GM10266 (cell line): ENCODE measurements at regions not wholly inside any gene's neighbourhood (a gene's known extent, or its start where the extent isn't known, plus 50 kb on each side); places are given as distances from the start of the nearest gene placed in this dataset.

Experiments
- DNase-seq: peaks from one replicate; pipeline ENCODE4 v3.0.0; 2012; ENCODE audit errors: extremely low spot score
- CTCF ChIP-seq: IDR thresholded peaks from 2 replicates; pipeline ENCODE4 v1.5.1; 2012; ENCODE audit warnings: mild to moderate bottlenecking, low read depth; ENCODE audit not compliant: control insufficient read depth, insufficient read depth; ENCODE audit errors: missing control alignments

GRCh38 chr15:95096651-95097050, 865.3 kb downstream of the MCTP2 start:
- no peak for TF ChIP-seq CTCF
- no peak for DNase-seq

DNA sequence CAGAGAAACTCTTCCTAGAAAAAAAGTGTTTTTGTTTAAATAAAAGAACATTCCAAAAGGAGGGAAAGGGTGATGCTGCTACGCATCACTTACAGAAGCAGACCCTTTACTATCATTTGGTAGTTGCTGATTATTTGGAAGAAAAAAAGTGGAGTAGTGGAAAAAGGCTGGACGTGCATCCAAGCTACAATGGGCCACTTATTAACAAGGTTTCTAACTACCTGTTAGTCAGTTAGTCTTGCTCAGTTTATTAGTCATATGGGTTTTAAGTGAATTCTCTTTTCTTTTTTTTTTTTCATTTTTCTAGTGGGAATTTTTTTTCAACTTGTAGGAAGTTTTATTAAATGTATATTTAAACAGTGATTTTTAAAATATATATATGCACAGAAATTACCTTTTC, 866.0 kb downstream of the MCTP2 start:
- DNase-seq, result no peak
- no peak for TF ChIP-seq CTCF

GRCh38 chr15:95105229-95105628, 873.9 kb downstream of the MCTP2 start:
- no peak for DNase-seq

DNA sequence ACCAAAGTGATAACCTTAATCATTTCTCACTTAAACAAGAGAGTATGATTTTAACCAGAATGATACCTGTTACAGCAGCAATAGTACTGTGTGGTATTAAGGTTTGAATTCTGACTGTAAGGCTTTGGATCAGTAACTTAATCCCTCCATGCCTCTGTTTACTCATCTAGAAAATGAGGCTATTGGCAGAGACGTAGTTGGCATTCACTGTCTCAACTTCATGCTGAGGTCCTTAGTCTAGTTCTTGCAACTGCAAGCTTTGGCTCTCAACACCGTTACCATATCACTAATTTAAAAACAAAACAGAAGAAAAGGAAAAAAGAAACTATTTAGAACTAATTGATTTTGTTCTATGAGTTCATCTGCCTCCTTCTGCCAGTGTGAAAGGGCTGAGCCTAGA, 875.4 kb downstream of the MCTP2 start:
- no peak for DNase-seq
- TF ChIP-seq CTCF, result no peak

More at GRCh38 chr15:95105229-95105628, 873.9 kb downstream of the MCTP2 start:
- TF ChIP-seq CTCF, result no peak

DNA sequence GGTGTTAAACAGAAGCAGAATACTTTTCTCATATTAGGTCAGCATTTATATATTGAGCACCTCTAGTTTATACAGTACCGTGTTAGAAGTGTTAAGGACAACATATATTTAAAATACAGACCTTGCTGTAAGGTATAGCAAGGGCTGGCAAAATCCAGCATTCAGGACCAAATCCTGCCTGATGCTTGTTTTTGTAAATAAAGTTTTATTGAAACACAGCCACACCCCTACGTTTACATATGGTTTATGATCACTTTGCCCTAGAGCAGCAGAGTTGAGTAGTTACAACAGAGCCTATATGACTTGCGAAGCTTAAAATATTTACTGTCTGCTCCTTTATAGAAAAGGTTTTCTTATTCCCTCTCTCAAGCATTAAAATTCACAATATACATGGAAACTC, 877.3 kb downstream of the MCTP2 start:
- no peak for DNase-seq
- TF ChIP-seq CTCF, result no peak

DNA sequence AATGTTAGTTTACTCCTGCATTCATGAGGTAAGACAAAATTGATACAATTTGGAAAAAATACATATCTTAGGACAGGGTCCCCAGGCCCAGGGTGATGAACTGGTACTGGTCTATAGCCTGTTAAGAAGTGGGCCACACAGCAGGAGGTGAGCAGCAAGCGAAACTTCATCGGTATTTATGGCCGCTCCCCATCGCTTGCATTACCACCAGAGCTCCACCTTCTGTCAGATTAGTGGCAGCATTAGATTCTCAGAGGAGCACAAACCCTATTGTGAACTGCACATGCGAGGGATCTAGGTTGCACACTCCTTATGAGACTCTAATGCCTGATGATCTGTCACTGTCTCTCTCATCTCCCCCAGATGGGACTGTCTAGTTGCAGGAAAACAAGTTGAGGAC, 880.6 kb downstream of the MCTP2 start:
- no peak for DNase-seq
- TF ChIP-seq CTCF, result no peak

GRCh38 chr15:95113041-95113440, 881.7 kb downstream of the MCTP2 start:
- TF ChIP-seq CTCF, result no peak
- no peak for DNase-seq
